ENCODE measurements at regions not wholly inside any gene's neighbourhood (a gene's known extent, or its start where the extent isn't known, plus 50 kb on each side); places are given as distances from the start of the nearest gene placed in this dataset.

- TF ChIP-seq TAF1 (IDR thresholded peaks at IDR 0.05; ENCODE audit: borderline replicate concordance, insufficient read depth, low read length), result no peak
- no peak for TF ChIP-seq POLR2AphosphoS5 (IDR thresholded peaks at IDR 0.05; ENCODE audit: low read depth, low read length)
- no peak for TF ChIP-seq REST (IDR thresholded peaks at IDR 0.05; ENCODE audit: insufficient read depth in 1 of 2, low read depth in 2 of 2, low read length in 2 of 2)
- no peak for TF ChIP-seq SIN3A (IDR thresholded peaks at IDR 0.05; ENCODE audit: borderline replicate concordance, insufficient read depth, low read length)
- TF ChIP-seq FOXP2 (optimal IDR thresholded peaks at IDR 0.05; ENCODE audit: borderline replicate concordance, extremely low read depth, extremely low read length, insufficient read depth), result no peak
Measured at GRCh38 chr18:67662996-67663395, 146.5 kb upstream of the DSEL start.

DNA sequence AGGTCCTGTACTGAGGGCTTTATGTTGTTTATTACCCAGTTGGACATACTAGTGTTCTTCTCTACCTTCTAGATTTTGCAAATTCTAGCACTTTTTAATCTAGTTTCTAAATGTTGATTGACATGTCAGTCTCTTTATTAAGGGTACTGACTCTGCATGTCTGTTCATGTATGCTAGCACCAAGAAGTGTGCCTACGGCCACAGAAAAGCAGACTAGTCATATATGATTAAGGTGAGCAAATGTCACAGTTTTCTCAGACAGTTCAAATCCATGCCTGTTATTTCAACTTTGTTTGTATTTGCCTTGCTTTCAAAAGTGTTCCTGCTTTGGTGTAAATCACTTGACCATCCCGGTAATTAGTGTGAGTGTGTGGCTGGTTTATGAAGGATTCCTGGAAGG lies 145.0 kb upstream of the DSEL start:
- TF ChIP-seq TAF1 (IDR thresholded peaks at IDR 0.05; ENCODE audit: borderline replicate concordance, insufficient read depth, low read length), result no peak
- no peak for TF ChIP-seq POLR2AphosphoS5 (IDR thresholded peaks at IDR 0.05; ENCODE audit: low read depth, low read length)
- no peak for TF ChIP-seq REST (IDR thresholded peaks at IDR 0.05; ENCODE audit: insufficient read depth in 1 of 2, low read depth in 2 of 2, low read length in 2 of 2)
- TF ChIP-seq FOXP2 (optimal IDR thresholded peaks at IDR 0.05; ENCODE audit: borderline replicate concordance, extremely low read depth, extremely low read length, insufficient read depth), result no peak
- TF ChIP-seq SIN3A (IDR thresholded peaks at IDR 0.05; ENCODE audit: borderline replicate concordance, insufficient read depth, low read length), result no peak

DNA sequence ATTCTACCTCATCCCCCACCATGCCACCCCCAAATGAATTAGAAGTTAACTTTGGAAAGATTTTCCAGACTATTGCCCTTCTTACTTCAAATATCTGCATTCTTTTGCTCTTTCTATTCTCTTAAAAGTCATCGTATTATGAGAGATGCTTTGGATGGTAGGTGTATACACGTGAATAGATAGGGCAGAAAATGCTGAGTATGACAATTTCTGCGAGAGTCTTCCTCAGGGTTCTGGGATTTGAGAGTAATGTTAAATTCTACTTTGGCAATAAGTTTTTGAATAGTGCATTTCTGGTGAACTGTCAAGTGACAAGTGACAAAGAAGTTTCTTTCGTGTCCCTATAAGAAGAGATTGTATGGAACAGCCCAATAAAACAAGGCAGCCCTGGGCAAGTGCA lies 137.6 kb upstream of the DSEL start:
- no peak for TF ChIP-seq SIN3A (IDR thresholded peaks at IDR 0.05; ENCODE audit: borderline replicate concordance, insufficient read depth, low read length)
- TF ChIP-seq FOXP2 (optimal IDR thresholded peaks at IDR 0.05; ENCODE audit: borderline replicate concordance, extremely low read depth, extremely low read length, insufficient read depth), result no peak
- no peak for TF ChIP-seq POLR2AphosphoS5 (IDR thresholded peaks at IDR 0.05; ENCODE audit: low read depth, low read length)
- TF ChIP-seq TAF1 (IDR thresholded peaks at IDR 0.05; ENCODE audit: borderline replicate concordance, insufficient read depth, low read length), result no peak
- TF ChIP-seq REST (IDR thresholded peaks at IDR 0.05; ENCODE audit: insufficient read depth in 1 of 2, low read depth in 2 of 2, low read length in 2 of 2), result no peak

DNA sequence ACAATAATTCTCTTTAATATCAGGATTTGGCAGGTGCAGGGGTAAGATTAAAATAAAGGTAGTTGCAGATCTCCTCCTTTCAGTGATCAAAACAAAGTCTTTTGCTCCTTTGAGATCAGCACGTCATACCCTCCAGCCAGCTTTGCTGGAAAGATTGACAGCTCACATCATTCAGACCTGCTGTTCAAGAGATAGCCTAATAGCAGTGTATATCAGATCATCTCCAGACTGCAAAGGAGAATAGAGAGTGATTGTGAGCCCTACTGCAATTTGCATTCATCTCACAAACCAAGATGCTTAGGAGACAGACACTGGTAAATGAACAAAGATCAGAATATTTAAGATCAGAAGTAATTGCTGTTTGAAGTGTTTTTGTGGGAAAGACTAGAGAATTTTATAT lies 135.8 kb upstream of the DSEL start:
- no peak for TF ChIP-seq TAF1 (IDR thresholded peaks at IDR 0.05; ENCODE audit: borderline replicate concordance, insufficient read depth, low read length)
- TF ChIP-seq REST (IDR thresholded peaks at IDR 0.05; ENCODE audit: insufficient read depth in 1 of 2, low read depth in 2 of 2, low read length in 2 of 2), result no peak
- TF ChIP-seq SIN3A (IDR thresholded peaks at IDR 0.05; ENCODE audit: borderline replicate concordance, insufficient read depth, low read length), result no peak
- no peak for TF ChIP-seq POLR2AphosphoS5 (IDR thresholded peaks at IDR 0.05; ENCODE audit: low read depth, low read length)
- no peak for TF ChIP-seq FOXP2 (optimal IDR thresholded peaks at IDR 0.05; ENCODE audit: borderline replicate concordance, extremely low read depth, extremely low read length, insufficient read depth)

DNA sequence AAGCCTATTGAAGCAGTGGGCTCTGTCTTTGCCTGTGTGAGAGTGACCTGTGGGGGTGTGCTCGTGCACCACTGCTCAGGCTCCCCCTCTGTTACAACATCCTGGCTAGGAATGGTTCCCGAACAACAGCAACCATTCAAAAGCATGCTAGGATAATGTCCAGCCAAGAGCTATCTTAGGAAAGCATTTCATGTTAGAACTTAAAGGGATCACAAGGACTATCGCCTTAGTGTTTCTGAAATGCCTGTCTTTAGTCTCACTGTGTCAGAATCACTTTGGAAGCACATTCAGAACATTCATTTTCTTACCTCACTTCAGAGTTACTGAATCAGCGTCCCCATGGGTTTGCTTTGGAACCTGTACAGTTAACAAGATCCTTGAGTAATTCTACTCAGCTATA lies 134.9 kb upstream of the DSEL start:
- TF ChIP-seq POLR2AphosphoS5 (IDR thresholded peaks at IDR 0.05; ENCODE audit: low read depth, low read length), result no peak
- TF ChIP-seq REST (IDR thresholded peaks at IDR 0.05; ENCODE audit: insufficient read depth in 1 of 2, low read depth in 2 of 2, low read length in 2 of 2), result no peak
- no peak for TF ChIP-seq FOXP2 (optimal IDR thresholded peaks at IDR 0.05; ENCODE audit: borderline replicate concordance, extremely low read depth, extremely low read length, insufficient read depth)
- no peak for TF ChIP-seq SIN3A (IDR thresholded peaks at IDR 0.05; ENCODE audit: borderline replicate concordance, insufficient read depth, low read length)
- TF ChIP-seq TAF1 (IDR thresholded peaks at IDR 0.05; ENCODE audit: borderline replicate concordance, insufficient read depth, low read length), result no peak
